Fibroblast of villous mesenchyme (primary cell): ENCODE measurements at regions not wholly inside any gene's neighbourhood (a gene's known extent, or its start where the extent isn't known, plus 50 kb on each side); places are given as distances from the start of the nearest gene placed in this dataset.
"Not testable (repeated sequence)": the region's sequence is repeated elsewhere in the genome, so short reads cannot be mapped to it uniquely, and the experiment has no call there.

Source experiments
- DNase-seq: peaks from one replicate; pipeline ENCODE4 v3.0.0-alpha.2; 2010; ENCODE audit warnings: low read depth
- H3K4me3 ChIP-seq: 2 replicates; pipeline ENCODE4 v1.5.1; 2011; ENCODE audit warnings: low read depth, mild to moderate bottlenecking, low read length
- TF ChIP-seq, protein P1 (sequence below): IDR thresholded peaks from 2 replicates; pipeline ENCODE4 v1.5.1; 2012; ENCODE audit warnings: low read depth, mild to moderate bottlenecking, low read length; ENCODE audit not compliant: insufficient read depth

DNA sequence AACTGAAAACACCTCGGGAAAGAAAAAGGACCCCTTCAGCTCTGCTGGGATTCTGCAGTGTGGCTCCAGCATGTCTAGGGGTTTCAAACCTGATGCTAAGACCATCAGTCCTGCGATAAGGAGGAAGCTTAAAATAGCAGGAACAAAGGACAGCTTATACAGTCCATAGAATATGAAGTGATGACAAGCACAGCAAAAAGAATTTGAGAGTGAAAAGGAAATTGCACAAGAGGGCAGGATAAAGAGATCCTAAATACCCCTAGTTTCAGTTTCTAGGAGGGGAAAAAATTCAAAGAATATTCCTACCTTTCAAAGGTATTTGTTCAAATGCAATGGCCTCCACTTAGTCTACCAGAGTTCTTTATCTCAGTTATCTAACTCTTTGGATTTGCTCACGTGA, 171.4 kb downstream of the TGFB2 start:
- TF ChIP-seq, protein P1, sequence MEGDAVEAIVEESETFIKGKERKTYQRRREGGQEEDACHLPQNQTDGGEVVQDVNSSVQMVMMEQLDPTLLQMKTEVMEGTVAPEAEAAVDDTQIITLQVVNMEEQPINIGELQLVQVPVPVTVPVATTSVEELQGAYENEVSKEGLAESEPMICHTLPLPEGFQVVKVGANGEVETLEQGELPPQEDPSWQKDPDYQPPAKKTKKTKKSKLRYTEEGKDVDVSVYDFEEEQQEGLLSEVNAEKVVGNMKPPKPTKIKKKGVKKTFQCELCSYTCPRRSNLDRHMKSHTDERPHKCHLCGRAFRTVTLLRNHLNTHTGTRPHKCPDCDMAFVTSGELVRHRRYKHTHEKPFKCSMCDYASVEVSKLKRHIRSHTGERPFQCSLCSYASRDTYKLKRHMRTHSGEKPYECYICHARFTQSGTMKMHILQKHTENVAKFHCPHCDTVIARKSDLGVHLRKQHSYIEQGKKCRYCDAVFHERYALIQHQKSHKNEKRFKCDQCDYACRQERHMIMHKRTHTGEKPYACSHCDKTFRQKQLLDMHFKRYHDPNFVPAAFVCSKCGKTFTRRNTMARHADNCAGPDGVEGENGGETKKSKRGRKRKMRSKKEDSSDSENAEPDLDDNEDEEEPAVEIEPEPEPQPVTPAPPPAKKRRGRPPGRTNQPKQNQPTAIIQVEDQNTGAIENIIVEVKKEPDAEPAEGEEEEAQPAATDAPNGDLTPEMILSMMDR: no peak
- no peak overlapping the region for H3K4me3 ChIP-seq
- DNase-seq: no peak

DNA sequence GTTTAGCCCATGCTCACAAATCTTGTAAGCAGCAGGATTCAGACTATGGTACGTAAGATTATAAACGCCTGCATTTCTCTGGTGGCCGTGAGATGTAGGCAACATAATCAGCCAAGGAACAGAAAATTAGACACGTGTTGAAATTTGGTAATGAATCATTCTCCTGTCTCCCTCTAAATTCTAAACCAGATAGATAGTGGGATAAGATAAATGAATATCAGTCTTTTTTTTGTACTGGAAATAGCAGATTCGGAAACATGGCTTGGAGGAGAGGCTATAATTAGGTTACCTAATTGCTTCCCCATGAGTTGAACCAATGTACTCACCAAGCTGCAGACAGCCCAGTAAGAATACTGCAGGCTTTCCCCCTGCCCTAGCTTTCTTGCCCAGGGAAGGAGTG, 172.3 kb downstream of the TGFB2 start:
- DNase-seq: no peak
- TF ChIP-seq, protein P1: no peak
- H3K4me3 ChIP-seq: no peak overlapping the region

DNA sequence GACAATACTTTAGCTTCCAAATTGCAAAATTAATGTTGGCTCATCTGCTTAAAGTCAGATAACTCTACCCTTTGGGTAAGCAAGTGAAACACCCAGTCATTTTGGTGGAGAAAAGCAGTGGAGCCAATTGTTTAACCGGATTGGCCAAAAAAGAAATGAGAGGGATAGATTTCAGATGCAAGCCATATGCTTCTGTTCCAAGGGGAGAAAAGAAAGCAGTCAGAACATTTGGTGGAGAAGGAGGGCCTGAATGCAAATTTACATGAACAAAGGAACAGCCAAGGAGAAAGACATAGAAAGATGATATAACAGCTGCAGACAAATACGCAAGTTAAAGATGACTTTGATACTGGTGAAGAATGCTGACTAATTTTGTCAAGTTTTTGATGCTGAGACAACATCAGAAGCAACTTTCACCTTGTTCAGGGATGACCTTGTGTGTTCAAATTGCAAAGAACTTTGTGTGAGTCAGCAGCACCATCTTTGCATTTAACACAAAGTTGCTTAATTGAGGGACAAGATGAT, 173.1 kb downstream of the TGFB2 start:
- no peak overlapping the region for H3K4me3 ChIP-seq
- TF ChIP-seq, protein P1: no peak
- no peak for DNase-seq

DNA sequence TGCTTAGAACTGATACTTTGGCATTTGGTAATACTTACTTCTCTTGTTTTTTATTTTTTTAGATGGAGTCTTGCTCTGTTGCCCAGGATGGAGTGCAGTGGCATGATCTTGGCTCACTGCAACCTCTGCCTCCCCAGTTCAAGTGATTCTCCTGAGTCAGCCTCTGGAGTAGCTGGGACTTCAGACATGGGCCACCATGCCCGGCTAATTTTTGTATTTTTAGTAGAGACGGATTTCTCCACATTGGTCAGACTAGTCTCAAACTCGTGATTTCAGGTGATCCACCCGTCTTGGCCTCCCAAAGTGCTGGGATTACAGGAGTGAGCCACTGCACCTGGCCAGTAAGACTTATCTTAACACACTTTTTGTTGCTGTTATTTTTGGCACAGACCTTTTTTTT, 175.5 kb downstream of the TGFB2 start:
- DNase-seq, H3K4me3 ChIP-seq: not testable (repeated sequence)

DNA sequence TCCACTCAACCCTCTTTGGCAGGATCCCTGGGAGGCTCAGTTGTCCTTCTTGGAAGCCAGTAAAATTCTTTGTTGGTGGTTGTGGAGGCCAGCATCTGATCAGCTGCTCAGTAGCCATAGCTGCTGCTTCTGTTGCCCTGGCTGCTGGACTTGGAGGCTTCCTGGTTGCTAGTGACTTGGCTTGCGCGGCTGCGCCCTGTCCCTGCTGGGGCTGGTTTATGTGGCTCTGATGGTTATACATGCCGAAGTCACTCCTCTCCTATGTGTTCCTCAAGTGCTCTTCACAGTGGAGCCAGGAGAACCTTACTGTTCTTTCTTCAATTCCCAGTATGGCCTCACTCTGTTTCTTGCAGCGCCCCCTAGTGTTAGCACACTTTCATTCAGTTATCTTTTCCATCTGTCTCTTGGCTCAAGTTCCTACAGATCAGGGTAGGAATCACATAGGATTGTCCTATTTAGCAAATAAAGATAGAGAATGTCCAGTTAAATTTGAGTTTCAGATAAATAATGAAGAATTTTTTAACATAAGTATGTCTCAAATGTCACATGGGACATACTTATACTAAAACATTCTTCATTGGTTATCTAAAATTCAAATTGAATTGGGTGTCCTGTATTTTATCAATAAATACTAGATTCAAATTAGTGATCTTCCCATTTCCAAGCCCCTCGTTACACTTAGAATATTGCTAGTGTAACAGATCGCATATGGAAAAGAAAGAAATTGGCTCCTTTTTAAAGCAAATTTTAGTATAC, 176.5 kb downstream of the TGFB2 start:
- TF ChIP-seq, protein P1: peak; percentile 52
- no peak overlapping the region for H3K4me3 ChIP-seq
- peak; percentile 32 for DNase-seq

DNA sequence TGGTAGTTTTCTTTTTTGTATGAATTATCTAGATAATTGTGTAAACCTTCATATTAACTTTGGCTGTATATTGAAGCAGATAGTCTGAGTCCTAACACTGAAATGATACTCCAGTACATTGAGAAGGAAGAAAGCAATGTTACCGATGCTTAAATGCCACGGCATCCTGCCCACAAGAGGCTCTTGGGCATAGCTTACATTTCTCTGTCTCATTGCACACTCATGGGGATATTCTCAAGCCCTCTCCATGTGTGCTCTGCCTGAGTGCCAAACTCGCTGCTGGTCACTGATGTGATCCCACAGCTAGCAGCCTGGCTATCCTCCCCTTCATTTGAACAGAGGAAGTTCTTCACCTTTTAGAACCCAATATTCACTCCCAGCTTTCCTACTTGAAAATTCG, 179.4 kb downstream of the TGFB2 start:
- no peak for DNase-seq
- H3K4me3 ChIP-seq: no peak overlapping the region
- TF ChIP-seq, protein P1: no peak

DNA sequence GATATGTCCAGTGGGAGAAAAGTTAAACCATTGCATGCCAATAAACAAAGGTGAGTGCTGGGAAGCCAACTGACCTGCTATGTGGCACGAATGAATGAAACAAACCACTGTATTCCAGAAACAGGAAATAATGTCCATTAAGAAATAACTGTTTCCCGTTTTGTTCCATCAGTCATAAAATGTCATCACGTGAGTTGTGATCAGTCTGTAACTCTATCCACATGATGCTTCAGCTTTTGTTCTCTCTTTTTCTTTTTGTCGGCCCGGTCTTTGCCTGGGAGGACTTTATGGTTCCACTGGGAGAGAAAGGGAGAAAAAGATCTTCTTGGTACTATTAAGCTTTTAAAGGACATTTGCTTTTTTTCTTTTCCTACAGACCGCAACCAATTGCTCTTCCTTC, 179.9 kb downstream of the TGFB2 start:
- DNase-seq: no peak
- no peak overlapping the region for H3K4me3 ChIP-seq
- TF ChIP-seq, protein P1: no peak
